GM21447 (cell line): ENCODE measurements at regions not wholly inside any gene's neighbourhood (a gene's known extent, or its start where the extent isn't known, plus 50 kb on each side); places are given as distances from the start of the nearest gene placed in this dataset.

Source experiments
- ATAC-seq: cut with Tn5 transposase; IDR thresholded peaks from one replicate; pipeline ENCODE4 v1.9.1; 2021; ENCODE audit not compliant: unreplicated experiment

DNA sequence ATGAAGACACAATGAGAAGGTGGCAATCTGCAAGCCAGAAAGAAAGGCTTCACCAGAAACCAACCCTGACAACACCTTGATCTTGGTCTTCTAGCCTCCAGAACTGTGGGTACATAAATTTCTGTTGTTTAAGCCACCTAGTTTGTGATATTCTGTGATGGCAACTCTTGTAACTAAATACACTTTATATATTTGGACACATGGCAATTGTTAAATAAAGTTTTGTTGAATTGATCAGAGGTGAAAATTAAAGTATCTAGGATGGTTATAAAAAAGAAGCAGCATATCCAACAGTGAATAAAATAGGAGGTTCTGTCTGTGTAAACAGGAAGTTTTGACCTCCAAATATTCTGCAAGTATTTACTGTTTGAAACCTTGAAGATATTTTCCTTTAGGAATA is 516.3 kb downstream of the SOX5 start:
- ATAC-seq = no peak

DNA sequence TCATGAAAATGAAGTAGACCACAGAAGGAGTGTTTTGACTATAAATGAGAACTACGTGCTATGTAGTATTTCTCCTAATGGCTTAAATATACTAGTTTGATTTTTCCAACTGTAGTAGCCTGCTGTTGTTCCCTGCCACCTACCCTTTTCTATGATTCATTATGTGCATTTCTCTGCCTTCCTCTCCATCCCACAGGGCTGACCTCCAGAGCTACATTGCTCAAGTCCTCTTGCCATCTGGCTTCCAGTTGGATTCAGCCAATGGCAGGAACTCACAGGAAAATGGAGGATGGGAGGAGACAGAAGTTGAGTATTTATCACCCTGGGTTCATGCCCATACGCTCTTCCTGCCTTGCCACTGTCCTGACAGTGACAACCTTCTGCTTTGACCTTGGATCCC is 515.3 kb downstream of the SOX5 start:
- ATAC-seq = no peak

GRCh38 chr12:23446746-23447145 is 502.7 kb downstream of the SOX5 start:
- no peak for ATAC-seq

DNA sequence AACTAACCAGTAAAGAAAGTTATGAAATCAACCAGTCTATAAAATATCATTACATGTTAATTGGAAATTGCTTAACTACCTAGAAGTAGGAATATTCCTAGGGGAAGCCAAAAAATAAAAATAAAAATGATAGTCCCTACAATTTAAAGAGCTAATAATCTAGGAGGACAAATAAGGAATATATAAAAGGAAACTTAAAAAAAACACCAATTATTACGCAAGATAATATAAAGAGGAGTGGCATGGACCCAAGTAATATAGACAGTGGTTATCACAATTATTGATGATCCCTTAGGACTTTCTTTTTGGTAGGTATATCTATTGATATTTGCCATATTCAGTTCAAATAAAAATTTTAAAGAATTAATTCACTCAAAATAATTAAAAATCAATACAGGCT is 498.7 kb downstream of the SOX5 start:
- ATAC-seq = no peak

DNA sequence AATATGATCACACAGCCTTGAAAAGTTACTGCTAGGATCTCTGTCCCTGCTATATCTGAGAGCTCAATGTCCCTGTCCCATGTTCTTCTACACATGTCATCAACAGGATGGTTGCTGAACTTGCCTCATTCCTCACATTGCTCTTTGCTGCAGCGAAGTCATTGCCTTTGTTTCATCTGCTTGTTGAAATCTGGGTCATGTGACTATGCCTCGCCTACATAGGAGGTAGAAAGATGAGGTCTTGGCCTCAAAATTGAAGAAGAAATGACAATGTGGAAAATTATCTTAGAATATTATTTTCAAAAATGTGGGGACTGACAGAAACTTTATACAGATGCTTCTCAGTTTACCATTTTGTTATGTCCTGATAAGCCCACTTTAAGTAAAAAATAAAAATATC is 494.2 kb downstream of the SOX5 start:
- ATAC-seq = no peak

- no peak for ATAC-seq
Measured at GRCh38 chr12:23458640-23459039, 490.8 kb downstream of the SOX5 start.

DNA sequence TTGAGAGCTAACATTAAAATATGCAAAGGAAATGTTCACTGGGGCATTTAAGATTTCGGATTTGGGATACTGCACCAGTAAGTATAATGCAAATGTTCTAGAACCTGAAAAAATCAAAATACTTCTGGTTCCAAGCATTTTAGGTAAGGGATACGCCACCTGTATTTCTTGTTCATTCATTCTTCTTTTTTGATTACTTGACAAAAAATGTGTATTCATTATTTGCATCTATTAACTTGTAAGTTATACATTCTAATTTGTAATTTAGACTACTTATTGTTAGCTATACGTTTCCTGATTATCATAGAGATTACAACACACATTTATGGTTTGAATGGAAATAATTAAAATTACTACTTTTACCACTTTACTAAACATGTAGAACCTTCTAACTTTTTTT is 486.9 kb downstream of the SOX5 start:
- no peak for ATAC-seq

- ATAC-seq = no peak
Measured at GRCh38 chr12:23463172-23463571, 486.3 kb downstream of the SOX5 start.

DNA sequence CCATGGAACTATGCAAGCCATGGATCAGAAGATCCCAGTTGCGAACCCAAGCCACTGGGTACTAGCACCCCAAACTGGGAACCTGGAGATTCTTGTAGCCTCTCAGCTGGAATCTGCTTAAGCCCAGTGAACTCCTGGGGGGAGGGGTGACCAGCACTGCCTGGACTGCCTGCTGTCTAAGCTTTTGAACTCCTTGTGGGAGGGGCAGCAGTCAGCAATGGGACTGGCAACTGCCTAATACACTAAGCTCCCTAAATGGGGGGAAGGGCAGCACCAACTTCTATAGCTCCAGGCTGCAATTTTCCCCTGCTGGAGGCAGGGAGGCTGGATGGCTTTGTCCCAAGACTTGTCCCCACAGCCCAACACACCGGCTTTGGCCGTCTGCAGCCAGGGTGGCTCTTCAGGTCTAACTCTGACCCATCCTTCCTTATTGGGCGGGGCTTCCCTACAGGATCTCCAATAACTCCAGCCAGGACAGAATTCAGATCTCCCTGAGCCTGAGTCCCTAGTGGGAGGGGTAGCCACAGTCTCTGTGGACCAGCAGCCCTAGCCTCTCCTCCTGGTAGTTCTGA is 485.1 kb downstream of the SOX5 start:
- ATAC-seq = no peak

DNA sequence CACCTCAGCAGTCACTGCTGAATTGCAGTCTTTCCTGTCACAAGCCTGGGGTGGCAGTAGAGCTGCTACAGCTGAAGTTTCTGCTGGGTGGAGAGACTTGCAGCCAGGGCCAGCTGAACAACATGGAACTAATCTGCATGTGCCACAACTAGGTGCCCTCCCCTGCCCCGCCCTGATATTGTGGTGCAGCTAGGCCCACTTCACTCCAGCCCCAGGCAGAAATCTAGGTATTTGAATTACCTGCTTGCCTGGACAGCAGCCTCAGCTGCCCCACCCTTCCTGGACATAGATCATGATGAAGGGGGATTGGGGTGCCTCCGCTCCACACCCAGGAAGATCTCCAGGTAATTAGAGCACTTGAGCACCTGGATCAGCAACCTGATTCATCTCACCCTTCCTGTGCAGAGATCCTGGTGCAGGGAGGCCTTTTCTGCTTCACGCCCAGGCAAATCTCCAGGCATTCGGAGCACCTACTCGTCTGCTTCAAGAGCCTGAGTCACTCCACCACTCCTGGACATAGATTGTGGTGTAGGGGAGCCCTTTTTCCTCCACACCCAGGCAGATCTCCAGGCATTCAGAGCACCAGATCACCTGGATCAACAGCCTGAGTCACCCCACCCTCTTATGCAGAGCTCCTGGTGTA is 477.0 kb downstream of the SOX5 start:
- no peak for ATAC-seq

- no peak for ATAC-seq
Measured at GRCh38 chr12:23473071-23473470, 476.4 kb downstream of the SOX5 start.

DNA sequence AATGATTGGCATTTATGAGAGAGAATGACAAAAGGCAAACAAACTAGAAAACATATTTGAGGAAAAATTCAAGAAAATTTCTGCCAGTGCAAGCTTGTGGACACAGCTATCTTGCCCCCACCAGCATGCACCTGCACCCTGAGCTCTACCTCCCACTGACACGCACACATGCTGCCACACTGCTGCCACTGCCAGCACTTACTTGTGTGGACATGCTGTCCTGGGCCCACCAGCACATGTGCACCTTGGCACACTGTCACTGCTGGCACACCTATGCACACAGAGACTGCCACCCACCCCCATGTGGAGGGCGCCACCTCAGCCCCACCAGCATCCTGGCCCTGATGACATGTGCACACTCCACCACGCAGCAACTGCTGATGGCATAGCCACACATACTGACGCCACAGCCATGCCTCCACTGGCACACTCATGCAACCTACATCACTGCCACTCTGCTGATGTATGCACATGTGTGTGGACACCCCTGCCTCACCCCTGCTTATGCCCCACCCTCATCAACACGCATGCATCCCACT is 475.0 kb downstream of the SOX5 start:
- ATAC-seq = no peak
